Endothelial cell of umbilical vein (primary cell): ENCODE measurements at regions not wholly inside any gene's neighbourhood (a gene's known extent, or its start where the extent isn't known, plus 50 kb on each side); places are given as distances from the start of the nearest gene placed in this dataset.

Experiments used
- BruUV-seq: library from RNA; stranded (reverse); fragments of 400-500 nt; replicated peaks from 2 replicates; lab custom pipeline; 2021; lab: Mats Ljungman, UMichigan
- CTCF ChIA-PET: fragments of 300-600, 350-600 bp; sonication (Branson Sonifier 250); formaldehyde crosslinking; loops from one replicate; lab custom pipeline; 2021; ENCODE audit warnings: antibody characterized with exemption, inconsistent platforms; lab: Charles Lee
- POLR2A ChIA-PET: fragments of 300-600, 350-600 bp; sonication (Branson Sonifier 250); formaldehyde crosslinking; loops from one replicate; lab custom pipeline; 2021; ENCODE audit warnings: antibody characterized with exemption, inconsistent platforms; lab: Charles Lee
- DNase-seq: peaks from one replicate; pipeline ENCODE4 v3.0.0-alpha.2; 2011; ENCODE audit warnings: low read depth, low spot score
- FAIRE-seq: peaks from 2 replicates; lab custom pipeline; 2011; peaks lifted over from hg19 to GRCh38; lab: Jason Lieb, UNC
- H2AFZ ChIP-seq: 2 replicates; pipeline ENCODE4 v1.6.0; 2012; ENCODE audit warnings: low read depth, low read length, control low read depth, inconsistent platforms
- H3K27ac ChIP-seq: 2 replicates; pipeline ENCODE4 v1.5.1; 2011; ENCODE audit warnings: low read depth, mild to moderate bottlenecking, control low read depth, low read length, moderate library complexity; ENCODE audit not compliant: insufficient read depth
- H3K27me3 ChIP-seq, 2 experiments: 2 replicates each; pipeline versions ENCODE4 v1.6.0 to v1.6.1; 2011; ENCODE audit warnings: low read length in 2 of 2, mixed read lengths in 1 of 2; ENCODE audit not compliant: control insufficient read depth in 2 of 2, insufficient read depth in 2 of 2
- H3K36me3 ChIP-seq, 2 experiments: 2 replicates in 1 of 2; 3 replicates in 1 of 2; pipeline ENCODE4 v1.5.1; 2011; ENCODE audit warnings: low read length in 2 of 2, mild to moderate bottlenecking in 1 of 2, moderate library complexity in 1 of 2; ENCODE audit not compliant: control insufficient read depth in 2 of 2, insufficient read depth in 2 of 2; ENCODE audit errors: extremely low read depth in 1 of 2
- H3K4me1 ChIP-seq: 3 replicates; pipeline ENCODE4 v1.5.1; 2011; ENCODE audit warnings: mild to moderate bottlenecking, low read length; ENCODE audit not compliant: control insufficient read depth, insufficient read depth; ENCODE audit errors: extremely low read depth
- H3K4me2 ChIP-seq: 2 replicates; pipeline ENCODE4 v1.6.1; 2011; ENCODE audit warnings: low read length, control low read depth, mixed read lengths; ENCODE audit not compliant: insufficient read depth
- H3K4me3 ChIP-seq, 3 experiments: fragments of 200-600 bp in 1 of 3; sonication (generic), shearing (Covaris generic) in 1 of 3; replicated peaks in 1 of 3; 2 replicates each; pipeline ENCODE4 v1.5.1; 2011 to 2016; ENCODE audit warnings: control low read depth in 3 of 3, low read length in 3 of 3, mild to moderate bottlenecking in 2 of 3, inconsistent platforms in 1 of 3, low read depth in 1 of 3, moderate library complexity in 1 of 3; ENCODE audit not compliant: insufficient read depth in 1 of 3
- H3K79me2 ChIP-seq: 2 replicates; pipeline ENCODE4 v1.6.0; 2012; ENCODE audit warnings: low read length, inconsistent platforms; ENCODE audit not compliant: control insufficient read depth, insufficient read depth
- H3K9ac ChIP-seq: replicated peaks from 2 replicates; pipeline ENCODE3; 2011; ENCODE audit warnings: low read length, control low read depth; ENCODE audit not compliant: insufficient read depth; ENCODE audit errors: extremely low read depth
- H3K9me1 ChIP-seq: replicated peaks from 3 replicates; pipeline ENCODE4 v1.6.0; 2011; ENCODE audit warnings: mild to moderate bottlenecking, low read length; ENCODE audit not compliant: control insufficient read depth, insufficient read depth; ENCODE audit errors: extremely low read depth
- H3K9me3 ChIP-seq: replicated peaks from 2 replicates; pipeline ENCODE4 v1.5.1; 2012; ENCODE audit warnings: low read length, inconsistent platforms; ENCODE audit not compliant: control insufficient read depth, insufficient read depth
- H4K20me1 ChIP-seq: replicated peaks from 2 replicates; pipeline ENCODE3; 2011; ENCODE audit warnings: mild to moderate bottlenecking, low read length; ENCODE audit not compliant: control insufficient read depth, insufficient read depth; ENCODE audit errors: extremely low read depth
- CTCF ChIP-seq, 2 donors: IDR thresholded peaks; 1 replicate in 1 of 2; 2 replicates in 1 of 2; pipeline ENCODE4 v1.5.1; 2011; ENCODE audit warnings: low read length in 2 of 2, mild to moderate bottlenecking in 2 of 2, moderate library complexity in 2 of 2, control low read depth in 1 of 2, inconsistent platforms in 1 of 2, low read depth in 1 of 2; ENCODE audit not compliant: insufficient read depth in 1 of 2; ENCODE audit errors: extremely low read depth in 1 of 2
- EZH2 ChIP-seq: IDR thresholded peaks from 2 replicates; pipeline ENCODE4 v1.6.1; 2012; ENCODE audit warnings: borderline replicate concordance, low read depth, mild to moderate bottlenecking, moderate library complexity, low read length, inconsistent platforms; ENCODE audit not compliant: severe bottlenecking
- FOS ChIP-seq: IDR thresholded peaks from 2 replicates; pipeline ENCODE4 v1.6.1; 2011; ENCODE audit warnings: mild to moderate bottlenecking, low read length, moderate library complexity, borderline replicate concordance; ENCODE audit not compliant: insufficient read depth
- GATA2 ChIP-seq: IDR thresholded peaks from 2 replicates; pipeline ENCODE4 v1.7.0; 2011; ENCODE audit warnings: low read depth, mild to moderate bottlenecking, moderate library complexity, mixed read lengths, low read length; ENCODE audit not compliant: insufficient read length, insufficient read depth
- JUN ChIP-seq: IDR thresholded peaks from 2 replicates; pipeline ENCODE4 v1.6.1; 2011; ENCODE audit warnings: borderline replicate concordance, low read depth; ENCODE audit not compliant: insufficient read length, insufficient read depth
- MAX ChIP-seq: IDR thresholded peaks from 2 replicates; pipeline ENCODE4 v1.6.1; 2011; ENCODE audit not compliant: insufficient read depth, insufficient read length
- MYC ChIP-seq: IDR thresholded peaks from one replicate; pipeline ENCODE4 v1.6.1; 2011; ENCODE audit warnings: mild to moderate bottlenecking, low read depth, low read length
- POLR2A ChIP-seq: IDR thresholded peaks from 2 replicates; pipeline ENCODE4 v1.6.1; 2012; ENCODE audit warnings: low read depth, mild to moderate bottlenecking, control low read depth, low read length
- POLR2AphosphoS5 ChIP-seq: IDR thresholded peaks from 2 replicates; pipeline ENCODE4 v1.6.1; 2012; ENCODE audit warnings: low read depth, mild to moderate bottlenecking, control low read depth, low read length, moderate library complexity; ENCODE audit not compliant: insufficient read depth
- dilution Hi-C: fragments of 300-500 bp; cut with MboI; formaldehyde crosslinking; loops from one replicate; pipeline ENCODE4 v1.15.0; 2019; ENCODE audit warnings: low sequenced_read_pairs; ENCODE audit not compliant: extremely low pct_ligation_motif_present
- intact Hi-C: fragments of 100-400 bp; cut with micrococcal nuclease; formaldehyde crosslinking; loops from one replicate; pipeline ENCODE4 v1.10.0; 2022

- no peak for DNase-seq
- Histone ChIP-seq H4K20me1 (no peaks in the 10 kb centered on the region), H3K9me3 (no peaks in the 10 kb centered on the region), H3K27ac (no peak overlapping the region), H3K4me3 (no peak overlapping the region), H3K9me1 (no peaks in the 10 kb centered on the region), H3K36me3 (no peaks in the 10 kb centered on the region), H3K9ac (no peak overlapping the region), H3K4me1 (no peaks in the 10 kb centered on the region), H3K27me3 (no peaks in the 10 kb centered on the region), H2AFZ (no peak overlapping the region), H3K79me2 (no peaks in the 10 kb centered on the region), H3K4me2 (no peak overlapping the region)
- BruUV-seq, result no TSS peak
- TF ChIP-seq EZH2 (no peak), MAX (no peak), POLR2AphosphoS5 (no peak), GATA2 (no peak), MYC (no peak), POLR2A (no peak), CTCF (IDR thresholded peaks at IDR 0.05; ENCODE audit: extremely low read depth in 1 of 2, insufficient read depth in 1 of 2, low read depth in 1 of 2, low read length in 2 of 2) (no peak), JUN (no peak), FOS (no peak)
- POLR2A ChIA-PET, result no interaction called here
- no peak for FAIRE-seq
- dilution Hi-C loops, result no loop called here
- CTCF ChIA-PET, result interaction anchor here (0.9 to 1.3 kb wide), 2 partner anchors 80 to 254 kb away, joined by 3 read pairs; no protein-coding TSS in a partner anchor
- intact Hi-C loops, result no loop called here
Measured at GRCh38 chr6:141580988-141581552, 551.7 kb upstream of the GJE1 start.
